HCT116 (cell line): ENCODE measurements at regions not wholly inside any gene's neighbourhood (a gene's known extent, or its start where the extent isn't known, plus 50 kb on each side); places are given as distances from the start of the nearest gene placed in this dataset.

ENCODE experiments used
- CBX3 ChIP-seq: IDR thresholded peaks from 2 replicates; pipeline ENCODE4 v1.6.1; 2012; ENCODE audit warnings: low read depth
- CEBPB ChIP-seq: IDR thresholded peaks from 2 replicates; pipeline ENCODE4 v1.6.1; 2012; ENCODE audit warnings: low read depth
- CTCF ChIP-seq, 3 experiments: fragments of 200-600 bp in 1 of 3; sonication (generic) in 1 of 3; IDR thresholded peaks in 2 of 3; conservative IDR thresholded peaks in 1 of 3; 2 replicates each; pipeline ENCODE4 v1.5.1; 2012 to 2017; ENCODE audit warnings: low read depth in 2 of 3, low read length in 2 of 3, antibody characterized with exemption in 1 of 3, borderline replicate concordance in 1 of 3, control low read depth in 1 of 3, mild to moderate bottlenecking in 1 of 3, mixed read lengths in 1 of 3, mixed run types in 1 of 3, moderate library complexity in 1 of 3; ENCODE audit not compliant: insufficient read depth in 1 of 3
- ELF1 ChIP-seq: IDR thresholded peaks from 2 replicates; pipeline ENCODE4 v1.6.1; 2012; ENCODE audit warnings: low read depth, borderline replicate concordance
- EZH2 ChIP-seq: fragments of 200-600 bp; sonication (generic); IDR thresholded peaks from 2 replicates; pipeline ENCODE4 v1.6.1; 2017; ENCODE audit warnings: antibody characterized with exemption, mixed run types
- POLR2A ChIP-seq: IDR thresholded peaks from 2 replicates; pipeline ENCODE4 v1.7.0; 2011; ENCODE audit warnings: borderline replicate concordance; ENCODE audit not compliant: insufficient read depth, insufficient read length; ENCODE audit errors: extremely low read depth
- SP1 ChIP-seq: IDR thresholded peaks from 2 replicates; pipeline ENCODE4 v1.6.1; 2012; ENCODE audit warnings: low read depth
- YY1 ChIP-seq: IDR thresholded peaks from 2 replicates; pipeline ENCODE4 v1.6.1; 2011; ENCODE audit warnings: low read length, low read depth, moderate library complexity, mild to moderate bottlenecking; ENCODE audit not compliant: insufficient replicate concordance; ENCODE audit errors: extremely low read depth
- ZBTB33 ChIP-seq: IDR thresholded peaks from 2 replicates; pipeline ENCODE4 v1.6.1; 2011; ENCODE audit warnings: mild to moderate bottlenecking, low read length, moderate library complexity; ENCODE audit not compliant: insufficient replicate concordance; ENCODE audit errors: extremely low read depth
- ZFX ChIP-seq: fragments of 450-650 bp; IDR thresholded peaks from 2 replicates; pipeline ENCODE4 v1.6.1; 2017

- no peak for TF ChIP-seq CTCF (IDR thresholded peaks at IDR 0.05 in 2 of 3, conservative IDR thresholded peaks at IDR 0.05 in 1 of 3; ENCODE audit: borderline replicate concordance in 1 of 3, insufficient read depth in 1 of 3, low read depth in 2 of 3, low read length in 2 of 3)
- no peak for TF ChIP-seq ZBTB33
- TF ChIP-seq ELF1, result no peak
- TF ChIP-seq ZFX, result no peak
- no peak for TF ChIP-seq YY1
- TF ChIP-seq EZH2, result no peak
- TF ChIP-seq SP1, result no peak
- no peak for TF ChIP-seq CEBPB
- no peak for TF ChIP-seq CBX3
- no peak for TF ChIP-seq POLR2A
These were observed 64.0 kb upstream of the ANKRD1 start for GRCh38 chr10:90984898-90985297.
